Hindlimb muscle (tissue), 1 donor: ENCODE measurements at regions not wholly inside any gene's neighbourhood (a gene's known extent, or its start where the extent isn't known, plus 50 kb on each side); places are given as distances from the start of the nearest gene placed in this dataset.

Source experiments
- DNase-seq: peaks from one replicate; pipeline ENCODE4 v3.0.0-alpha.2; 2013

- no peak for DNase-seq
Observed at GRCh38 chr6:44533421-44533820, 145.9 kb downstream of the CDC5L start.

GRCh38 chr6:44534291-44534690 is 146.8 kb downstream of the CDC5L start:
- no peak for DNase-seq

GRCh38 chr6:44535446-44535845 is 147.9 kb downstream of the CDC5L start:
- DNase-seq: no peak

- DNase-seq: no peak
Observed at GRCh38 chr6:44535967-44536366, 148.5 kb downstream of the CDC5L start.

GRCh38 chr6:44537306-44538049 is 150.0 kb downstream of the CDC5L start:
- no peak for DNase-seq

- DNase-seq: no peak
Observed at GRCh38 chr6:44538131-44538806, 150.8 kb downstream of the CDC5L start.

- no peak for DNase-seq
Observed at GRCh38 chr6:44538807-44539201, 151.3 kb downstream of the CDC5L start.

- DNase-seq: no peak
Observed at GRCh38 chr6:44539701-44540355, 152.3 kb downstream of the CDC5L start.

GRCh38 chr6:44540881-44541280 is 153.4 kb downstream of the CDC5L start:
- DNase-seq: no peak

- no peak for DNase-seq
Observed at GRCh38 chr6:44542401-44543116, 155.1 kb downstream of the CDC5L start.

- DNase-seq: no peak
Observed at GRCh38 chr6:44543664-44544063, 156.2 kb downstream of the CDC5L start.

GRCh38 chr6:44545224-44545623 is 157.7 kb downstream of the CDC5L start:
- no peak for DNase-seq

- no peak for DNase-seq
Observed at GRCh38 chr6:44548319-44548718, 160.8 kb downstream of the CDC5L start.

- DNase-seq: no peak
Observed at GRCh38 chr6:44549516-44549915, 162.0 kb downstream of the CDC5L start.

GRCh38 chr6:44554194-44554593 is 166.7 kb downstream of the CDC5L start:
- DNase-seq: no peak

- DNase-seq: no peak
Observed at GRCh38 chr6:44554861-44555260, 167.4 kb downstream of the CDC5L start.

GRCh38 chr6:44556046-44556445 is 168.5 kb downstream of the CDC5L start:
- no peak for DNase-seq

GRCh38 chr6:44558024-44558831 is 170.7 kb downstream of the CDC5L start:
- no peak for DNase-seq

GRCh38 chr6:44558832-44559251 is 171.3 kb downstream of the CDC5L start:
- no peak for DNase-seq

GRCh38 chr6:44559486-44560270 is 172.2 kb downstream of the CDC5L start:
- no peak for DNase-seq

- DNase-seq: no peak
Observed at GRCh38 chr6:44560458-44561059, 173.1 kb downstream of the CDC5L start.
